ENCODE measurements at regions not wholly inside any gene's neighbourhood (a gene's known extent, or its start where the extent isn't known, plus 50 kb on each side); places are given as distances from the start of the nearest gene placed in this dataset.
A peak's percentile ranks its signal among the peaks of the same experiment; 100 is the strongest.

DNA sequence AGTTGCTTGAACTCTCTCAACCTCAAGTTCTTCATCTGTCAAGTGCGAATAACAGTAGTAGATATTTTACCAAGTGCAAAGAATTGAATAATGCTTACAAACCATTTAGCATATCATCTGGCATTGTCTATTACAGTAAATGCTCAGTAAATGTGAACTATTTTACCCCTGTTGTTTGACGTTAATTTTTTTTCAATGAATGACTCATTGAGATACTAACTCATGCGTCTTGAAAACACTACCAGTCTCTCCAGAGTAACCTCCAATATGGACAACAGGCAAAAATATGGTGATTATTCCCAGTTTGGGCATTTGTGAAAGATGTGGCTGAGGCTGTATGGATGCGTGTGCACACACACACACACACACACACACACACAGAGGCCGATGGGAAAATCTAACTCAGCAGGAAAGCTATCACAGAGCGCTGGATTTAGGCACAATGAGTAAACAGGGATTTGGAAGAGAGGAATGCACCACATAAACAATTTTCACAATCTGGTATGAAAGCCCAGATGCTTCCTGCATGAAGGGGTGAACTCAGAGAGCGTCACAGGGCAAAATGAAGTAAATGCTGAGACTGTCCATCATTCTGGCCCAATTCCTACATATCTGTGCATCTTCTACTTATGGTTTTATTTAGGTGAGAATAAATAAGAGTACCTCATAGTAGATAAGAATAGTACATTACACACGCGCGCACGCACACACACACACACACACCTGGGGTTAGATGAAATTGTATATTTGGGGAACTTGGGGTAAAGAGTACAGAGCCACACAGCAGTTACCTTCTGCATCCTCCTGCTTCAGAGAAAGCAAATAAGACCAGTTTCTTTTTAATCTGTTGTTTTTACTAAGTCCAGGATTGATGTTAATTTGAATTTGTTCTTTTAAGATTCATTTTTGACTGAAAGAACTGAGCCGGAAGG is 128.7 kb downstream of the PALM2AKAP2 start:
- DNase-seq: no peak
- in situ Hi-C loops (cut with MboI; ENCODE audit: low pct_unique_long_range_greater_than_20kb, low sequenced_read_pairs): loop anchor here (25.0 kb wide), 2 partner anchors 154 to 229 kb away; no protein-coding TSS in a partner anchor

GRCh38 chr9:109910671-109911518 is 130.9 kb downstream of the PALM2AKAP2 start:
- DNase-seq: no peak
- in situ Hi-C loops (cut with MboI; ENCODE audit: low pct_unique_long_range_greater_than_20kb, low sequenced_read_pairs): loop anchor here (25.0 kb wide), 2 partner anchors 151 to 226 kb away; no protein-coding TSS in a partner anchor

DNA sequence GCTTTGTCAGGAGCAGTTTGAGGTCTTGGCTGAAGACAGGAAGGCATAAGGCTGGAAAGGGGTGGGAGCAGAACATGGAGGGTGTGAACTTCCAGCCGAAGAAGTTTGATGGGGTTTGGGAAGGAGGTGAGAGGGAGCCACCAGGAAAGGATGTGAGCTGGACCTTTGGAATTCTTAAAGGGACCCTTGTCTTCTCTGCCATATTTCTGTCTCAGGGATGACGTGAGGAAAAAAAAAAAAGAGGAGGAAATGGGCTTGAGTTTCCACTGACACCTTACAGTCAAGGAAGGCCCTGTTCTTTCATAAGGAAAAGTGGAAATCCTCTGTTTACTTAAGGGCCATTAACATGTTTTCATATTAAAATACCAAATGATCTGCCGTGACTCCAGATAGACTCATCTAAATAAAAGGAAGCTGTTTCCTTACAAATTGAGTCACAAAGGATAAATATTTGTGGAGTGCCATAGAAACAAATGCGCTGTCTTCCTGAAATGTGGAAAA is 132.1 kb downstream of the PALM2AKAP2 start:
- DNase-seq: no peak
- in situ Hi-C loops (cut with MboI; ENCODE audit: low pct_unique_long_range_greater_than_20kb, low sequenced_read_pairs): loop anchor here (25.0 kb wide), 2 partner anchors 150 to 225 kb away; no protein-coding TSS in a partner anchor

DNA sequence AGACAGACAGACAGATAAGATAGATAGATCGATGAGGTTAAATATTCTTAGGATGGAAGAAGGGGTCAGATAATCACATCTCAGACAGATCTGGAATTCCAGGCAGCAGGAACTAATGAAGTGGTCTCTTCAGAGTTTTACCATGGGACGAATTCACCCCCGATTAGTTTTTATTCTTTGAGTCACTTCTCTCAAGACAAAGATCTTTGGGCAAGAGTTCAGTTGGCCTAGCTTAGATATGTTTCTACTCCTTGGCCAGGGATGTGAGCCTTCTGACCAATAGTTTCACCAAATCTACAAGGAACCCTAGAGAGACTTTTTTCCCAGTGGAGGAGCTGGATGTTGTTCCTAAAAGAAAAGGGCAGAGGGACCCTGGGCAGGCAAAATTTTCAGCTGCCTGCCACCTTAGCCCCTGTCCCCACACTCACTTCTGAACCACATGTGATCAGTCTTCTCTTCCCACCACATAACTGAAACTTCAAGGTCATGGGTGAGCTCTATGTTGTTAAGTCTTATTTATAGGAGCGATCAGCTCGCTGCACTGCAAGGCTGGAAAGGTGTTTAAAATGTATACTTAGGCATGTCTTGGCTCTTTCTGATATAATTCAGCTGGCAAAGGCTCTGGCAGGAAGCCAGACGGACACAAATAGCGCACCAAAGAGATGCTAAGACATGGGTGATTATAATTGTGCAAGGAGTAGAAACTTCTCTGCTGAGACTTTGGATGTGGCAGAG is 132.9 kb downstream of the PALM2AKAP2 start:
- in situ Hi-C loops (cut with MboI; ENCODE audit: low pct_unique_long_range_greater_than_20kb, low sequenced_read_pairs): loop anchor here (25.0 kb wide), 2 partner anchors 149 to 224 kb away; no protein-coding TSS in a partner anchor
- DNase-seq: no peak

DNA sequence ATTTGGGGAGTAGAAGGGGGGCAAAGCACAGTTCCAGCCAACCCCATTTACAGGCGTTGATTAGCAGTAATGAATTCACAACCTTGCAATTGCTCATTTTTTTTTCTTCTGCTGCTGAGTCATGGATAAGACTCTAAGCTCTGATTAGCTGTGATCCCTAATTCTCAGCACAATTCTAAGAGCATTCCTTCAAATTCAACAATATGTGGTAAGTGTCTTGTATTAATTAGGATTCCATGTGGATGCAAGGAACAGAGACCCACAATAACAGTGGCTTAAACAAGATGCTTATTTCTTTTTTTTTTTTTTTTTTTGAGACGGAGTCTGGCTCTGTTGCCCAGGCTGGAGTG is 133.4 kb downstream of the PALM2AKAP2 start:
- no peak for DNase-seq
- in situ Hi-C loops (cut with MboI; ENCODE audit: low pct_unique_long_range_greater_than_20kb, low sequenced_read_pairs): loop anchor here (25.0 kb wide), 2 partner anchors 149 to 224 kb away; no protein-coding TSS in a partner anchor

DNA sequence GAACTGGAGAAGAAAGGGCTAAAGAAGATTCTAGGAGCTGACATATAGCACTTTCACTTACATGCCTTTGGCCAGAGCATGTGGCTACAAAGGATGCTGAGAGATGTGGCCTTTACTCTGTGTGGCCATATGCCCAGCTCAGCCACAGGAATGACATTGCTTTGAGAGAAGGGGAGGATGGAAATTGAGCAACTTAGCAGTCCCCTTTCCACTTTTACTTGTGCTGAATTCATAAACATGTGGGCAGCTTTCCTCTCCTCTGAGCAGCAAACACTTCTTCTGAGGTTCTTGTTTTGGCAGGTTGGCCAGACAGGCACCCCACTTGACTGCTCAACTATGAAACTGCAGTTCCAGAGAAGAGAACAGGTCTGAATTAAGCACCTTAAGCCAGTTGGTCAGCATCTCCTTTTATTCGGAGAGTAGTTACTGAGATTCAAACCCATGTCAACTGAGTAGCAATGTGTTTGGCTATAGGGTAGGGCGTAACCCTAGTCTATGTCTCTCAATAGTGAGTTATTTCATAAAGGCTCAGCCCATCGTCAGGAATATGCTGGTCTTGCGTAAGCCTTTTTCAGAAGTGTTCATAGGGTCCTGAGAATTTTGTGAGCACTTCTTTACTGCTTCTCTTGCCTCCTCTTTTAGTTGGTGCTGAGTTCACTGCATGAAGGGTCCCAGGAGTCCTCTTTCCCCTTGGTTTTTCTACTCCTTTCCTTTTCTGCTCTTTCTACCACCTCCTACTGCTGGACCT is 134.5 kb downstream of the PALM2AKAP2 start:
- in situ Hi-C loops (cut with MboI; ENCODE audit: low pct_unique_long_range_greater_than_20kb, low sequenced_read_pairs): loop anchor here (25.0 kb wide), 2 partner anchors 148 to 223 kb away; no protein-coding TSS in a partner anchor

GRCh38 chr9:109916316-109916715 is 136.3 kb downstream of the PALM2AKAP2 start:
- DNase-seq: no peak
- in situ Hi-C loops (cut with MboI; ENCODE audit: low pct_unique_long_range_greater_than_20kb, low sequenced_read_pairs): loop anchor here (25.0 kb wide), 2 partner anchors 146 to 221 kb away; no protein-coding TSS in a partner anchor

More for the DNA sequence above, 134.5 kb downstream of the PALM2AKAP2 start:
- no peak for DNase-seq

DNA sequence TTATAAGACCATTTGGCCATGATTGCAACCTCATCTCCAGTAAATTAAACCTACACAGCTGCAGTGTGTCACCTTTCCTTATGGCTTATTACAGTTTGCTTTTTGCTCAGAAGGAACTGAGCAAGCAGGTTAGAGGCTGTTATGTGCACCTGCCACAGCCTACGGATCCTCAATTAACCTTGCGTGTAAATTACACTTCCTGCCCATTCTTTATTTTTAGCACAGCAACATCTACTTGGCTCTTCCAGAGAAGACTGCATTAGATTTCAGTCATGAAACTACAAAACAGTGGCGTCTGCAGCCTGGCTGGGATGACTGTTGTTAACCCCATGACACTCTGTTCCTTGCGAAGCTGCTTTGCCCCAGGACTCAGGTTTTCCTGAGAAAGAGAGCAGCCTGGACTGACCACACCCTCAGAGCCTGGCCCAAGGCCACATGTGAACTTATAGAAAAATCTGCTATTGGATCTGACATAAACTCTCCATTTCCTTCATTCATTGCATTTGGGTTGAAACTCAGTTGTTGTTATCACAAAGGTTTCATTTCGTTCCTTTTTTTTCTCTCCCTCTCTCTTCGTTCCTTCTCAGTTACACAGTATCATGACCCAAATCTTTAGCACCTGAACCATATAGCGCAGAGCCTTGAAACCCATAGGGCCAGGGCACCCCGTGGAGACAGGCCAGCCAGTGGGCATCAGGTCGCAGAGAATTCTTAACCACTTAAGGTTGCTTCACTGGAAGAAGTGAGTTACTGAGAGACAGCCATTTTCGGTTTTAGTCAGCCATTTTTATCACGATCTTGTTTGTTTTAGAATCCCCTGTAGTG is 138.6 kb downstream of the PALM2AKAP2 start:
- in situ Hi-C loops (cut with MboI; ENCODE audit: low pct_unique_long_range_greater_than_20kb, low sequenced_read_pairs): loop anchor here (25.0 kb wide), 2 partner anchors 144 to 219 kb away; no protein-coding TSS in a partner anchor
- peak; percentile 65 for DNase-seq

GRCh38 chr9:109919736-109920408 is 139.9 kb downstream of the PALM2AKAP2 start:
- in situ Hi-C loops (cut with MboI; ENCODE audit: low pct_unique_long_range_greater_than_20kb, low sequenced_read_pairs): loop anchor here (25.0 kb wide), 2 partner anchors 142 to 217 kb away; no protein-coding TSS in a partner anchor

GRCh38 chr9:109922617-109923470 is 142.8 kb downstream of the PALM2AKAP2 start:
- no peak for DNase-seq
- in situ Hi-C loops (cut with MboI; ENCODE audit: low pct_unique_long_range_greater_than_20kb, low sequenced_read_pairs): loop anchor here (25.0 kb wide), 2 partner anchors 139 to 214 kb away; no protein-coding TSS in a partner anchor

More at GRCh38 chr9:109919736-109920408, 139.9 kb downstream of the PALM2AKAP2 start:
- no peak for DNase-seq

GRCh38 chr9:109923471-109923760 is 143.4 kb downstream of the PALM2AKAP2 start:
- in situ Hi-C loops (cut with MboI; ENCODE audit: low pct_unique_long_range_greater_than_20kb, low sequenced_read_pairs): loop anchor here (25.0 kb wide), 2 partner anchors 139 to 214 kb away; no protein-coding TSS in a partner anchor
- no peak for DNase-seq

DNA sequence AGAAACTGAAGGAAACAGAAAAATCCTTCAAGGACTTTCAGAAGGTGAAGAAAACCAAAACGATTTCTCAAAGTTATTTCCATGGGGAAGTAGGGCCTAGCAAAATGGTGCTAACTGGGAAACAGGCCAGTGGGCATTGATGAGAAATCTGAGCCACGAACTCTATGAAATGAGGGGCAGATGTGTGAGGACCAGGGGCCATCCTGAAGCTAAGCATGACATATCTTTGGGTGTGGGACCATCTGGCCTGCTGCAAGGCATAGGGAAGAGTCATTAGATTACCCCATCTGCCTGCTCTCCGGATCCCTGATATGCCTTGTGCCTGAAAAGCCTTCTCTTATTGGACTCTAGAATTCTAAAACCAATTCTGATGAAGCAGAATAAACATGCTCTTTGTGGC is 143.8 kb downstream of the PALM2AKAP2 start:
- no peak for DNase-seq
- in situ Hi-C loops (cut with MboI; ENCODE audit: low pct_unique_long_range_greater_than_20kb, low sequenced_read_pairs): loop anchor here (25.0 kb wide), 2 partner anchors 138 to 213 kb away; no protein-coding TSS in a partner anchor

DNA sequence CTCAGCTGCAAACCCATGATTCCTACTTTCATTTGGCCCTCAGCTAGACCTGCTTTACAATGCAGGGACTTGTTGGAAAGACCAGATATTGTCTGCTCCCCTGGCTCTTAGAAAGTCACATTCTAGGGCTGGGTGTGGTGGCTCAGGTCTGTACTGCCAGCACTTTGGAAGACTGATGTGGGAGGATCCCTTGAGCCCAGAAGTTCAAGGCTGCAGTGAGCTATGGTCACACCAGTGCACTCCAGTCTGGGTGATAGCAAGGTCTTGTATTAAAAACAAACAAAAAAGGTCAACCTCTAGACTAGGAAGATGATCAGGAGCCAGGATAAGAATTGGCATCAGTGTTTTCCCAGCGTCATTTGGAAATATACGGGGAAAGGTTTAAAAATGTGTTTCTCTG is 145.8 kb downstream of the PALM2AKAP2 start:
- in situ Hi-C loops (cut with MboI; ENCODE audit: low pct_unique_long_range_greater_than_20kb, low sequenced_read_pairs): no loop called here
- no peak for DNase-seq

GRCh38 chr9:109926421-109926869 is 146.4 kb downstream of the PALM2AKAP2 start:
- peak; percentile 47 for DNase-seq
- in situ Hi-C loops (cut with MboI; ENCODE audit: low pct_unique_long_range_greater_than_20kb, low sequenced_read_pairs): no loop called here

- in situ Hi-C loops (cut with MboI; ENCODE audit: low pct_unique_long_range_greater_than_20kb, low sequenced_read_pairs): no loop called here
- DNase-seq: no peak
Observed at GRCh38 chr9:109931623-109932022, 151.6 kb downstream of the PALM2AKAP2 start.
